ENCODE measurements at regions not wholly inside any gene's neighbourhood (a gene's known extent, or its start where the extent isn't known, plus 50 kb on each side); places are given as distances from the start of the nearest gene placed in this dataset.
"Not testable (repeated sequence)": the region's sequence is repeated elsewhere in the genome, so short reads cannot be mapped to it uniquely, and the experiment has no call there.

DNA sequence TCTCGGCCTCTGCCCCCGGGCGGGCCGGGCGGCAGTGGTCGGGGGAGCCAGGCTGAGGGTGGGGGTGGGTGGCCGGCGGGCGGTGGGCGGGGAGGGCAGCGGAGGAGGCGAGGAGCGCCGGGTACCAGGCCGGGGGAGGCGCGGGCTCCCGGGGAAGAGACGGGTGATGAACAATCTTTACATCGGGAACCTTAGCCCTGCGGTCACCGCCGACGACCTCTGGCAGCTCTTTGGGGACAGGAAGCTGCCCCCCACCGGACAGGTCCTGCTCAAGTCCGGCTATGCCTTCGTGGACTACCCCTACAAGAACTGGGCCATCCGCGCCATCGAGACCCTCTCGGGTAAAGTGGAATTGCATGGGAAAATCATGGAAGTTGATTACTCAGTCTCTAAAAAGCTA lies 112.5 kb downstream of the NBPF12 start:
- Mint-ChIP-seq H3K27ac (peak overlapping the region in 1 of 7 donors; percentile 62), H3K36me3 (peaks cover 0 to 7% of the 10 kb centered on the region in 2 donors), H3K27me3 (no peaks in the 10 kb centered on the region), H3K9me3 (peaks cover 0 to 2% (median 0%) of the 10 kb centered on the region in 8 donors), H3K4me1 (peaks cover 16 to 58% (median 27%) of the 10 kb centered on the region in 4 donors), H3K4me3 (no peak overlapping the region)
- no peak overlapping the region for H3K4me3 ChIP-seq (ENCODE audit: low read length in 2 of 2)
- H3K36me3 ChIP-seq (ENCODE audit: insufficient read depth, low read length), result no peaks in the 10 kb centered on the region
- no peak overlapping the region for H3K27ac ChIP-seq (ENCODE audit: low read depth, low read length)
- no peaks in the 10 kb centered on the region for H3K27me3 ChIP-seq (ENCODE audit: insufficient read depth, low read length)
- CTCF ChIA-PET (ENCODE audit: partially characterized antibody), result no interaction called here
- intact Hi-C loops (cut with micrococcal nuclease), result no loop called here
- no peaks in the 10 kb centered on the region for H3K9me3 ChIP-seq (ENCODE audit: control insufficient read depth in 1 of 2, low read length in 2 of 2)
- POLR2A ChIA-PET (ENCODE audit: partially characterized antibody), result interaction anchor here (1.0 kb wide), 1 partner anchor 34 kb away, joined by 4 read pairs; no protein-coding TSS in a partner anchor
- DNase-seq, result no peak
- peaks cover 29% of the 10 kb centered on the region for H3K4me1 ChIP-seq (ENCODE audit: insufficient read depth, low read length)

DNA sequence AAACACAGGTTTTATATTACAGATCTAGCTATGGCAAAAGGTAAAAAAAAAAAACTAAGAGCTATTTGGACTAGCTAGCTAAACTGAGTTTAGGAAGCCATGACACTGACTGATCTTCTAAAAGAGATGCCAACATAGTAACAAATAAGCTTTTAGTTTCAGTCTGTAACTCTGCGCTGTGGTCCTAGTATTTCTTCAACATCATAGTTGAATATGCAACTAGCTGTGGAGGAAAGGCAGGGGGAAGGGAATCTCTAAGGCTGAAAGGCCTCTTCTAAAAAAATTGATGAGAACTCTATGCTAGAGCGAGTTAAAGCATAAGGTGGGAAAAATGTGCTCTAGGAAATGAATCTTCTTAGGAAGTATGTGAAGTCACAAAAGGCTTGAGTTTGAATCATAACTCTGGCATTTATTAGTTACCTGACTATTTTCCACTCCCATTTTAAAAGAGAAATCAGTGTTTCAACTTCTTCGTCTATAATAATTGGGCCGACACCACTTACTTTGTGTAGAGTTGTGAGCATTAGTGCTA lies 108.8 kb downstream of the NBPF12 start:
- H3K9me3 ChIP-seq (ENCODE audit: control insufficient read depth in 1 of 2, low read length in 2 of 2); H3K9me3 Mint-ChIP-seq; H3K36me3 Mint-ChIP-seq; H3K27me3 Mint-ChIP-seq; intact Hi-C loops (cut with micrococcal nuclease); H3K36me3 ChIP-seq (ENCODE audit: insufficient read depth, low read length); H3K27ac ChIP-seq (ENCODE audit: low read depth, low read length); H3K4me3 ChIP-seq (ENCODE audit: low read length in 2 of 2); H3K27me3 ChIP-seq (ENCODE audit: insufficient read depth, low read length): not testable (repeated sequence)
- peaks cover 29% of the 10 kb centered on the region for H3K4me1 ChIP-seq (ENCODE audit: insufficient read depth, low read length)
- Mint-ChIP-seq H3K27ac (peak overlapping the region; percentile 67 to 95 (median 87)), H3K4me3 (peak overlapping the region; percentile 40 to 91 (median 76)), H3K4me1 (peaks cover 21 to 78% (median 45%) of the 10 kb centered on the region in 4 donors)
- peak in 1 of 5 donors; percentile 32 for DNase-seq
- CTCF ChIA-PET (ENCODE audit: partially characterized antibody), result interaction anchor here (1.4 kb wide), 1 partner anchor 52 kb away, joined by 3 read pairs; no protein-coding TSS in a partner anchor
- POLR2A ChIA-PET (ENCODE audit: partially characterized antibody), result interaction anchor here (1.5 to 6.8 kb wide), 4 partner anchors 10 to 38 kb away, joined by 4 to 61 read pairs (median 7); no protein-coding TSS in a partner anchor

DNA sequence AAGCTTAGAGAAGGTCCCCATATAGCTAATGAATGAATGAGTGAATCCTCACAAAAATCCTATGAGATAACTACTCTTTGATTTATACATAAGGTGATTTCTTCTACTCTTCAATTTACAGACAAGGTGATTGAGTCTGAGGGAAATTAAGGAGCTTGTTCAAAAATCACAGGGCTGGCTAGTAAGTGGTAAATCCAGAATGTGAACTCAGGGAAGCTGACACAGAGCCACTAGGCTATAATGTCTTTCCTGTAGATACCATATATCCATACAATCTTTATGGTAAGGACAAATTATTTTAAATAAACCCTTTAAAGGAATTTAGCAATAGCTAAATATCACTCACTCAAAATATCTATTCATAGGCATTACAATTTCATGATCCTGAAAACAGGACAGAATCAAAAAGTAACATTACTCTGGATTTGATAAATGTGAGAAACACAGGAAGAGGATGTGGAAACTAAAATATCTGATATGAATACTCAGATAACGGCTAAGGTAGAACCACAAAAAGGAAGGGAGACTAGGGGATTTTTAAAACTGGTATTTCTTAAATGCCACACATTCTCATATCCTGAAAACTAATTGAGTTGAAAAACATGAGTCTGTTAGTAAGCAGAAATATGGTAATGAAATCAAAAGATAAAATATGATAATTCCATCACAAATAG lies 108.2 kb downstream of the NBPF12 start:
- H3K27ac ChIP-seq (ENCODE audit: low read depth, low read length), result no peak overlapping the region
- Mint-ChIP-seq H3K27me3 (no peaks in the 10 kb centered on the region), H3K27ac (peak overlapping the region; percentile 67 to 95 (median 83)), H3K36me3 (no peaks in the 10 kb centered on the region), H3K4me1 (peaks cover 21 to 72% (median 45%) of the 10 kb centered on the region in 4 donors), H3K4me3 (peak overlapping the region; percentile 7 to 91 (median 76)), H3K9me3 (peaks cover 0 to 3% (median 0%) of the 10 kb centered on the region in 8 donors)
- POLR2A ChIA-PET (ENCODE audit: partially characterized antibody), result interaction anchor here (1.2 to 6.8 kb wide), 5 partner anchors 9 to 38 kb away, joined by 3 to 61 read pairs (median 6); no protein-coding TSS in a partner anchor
- H3K9me3 ChIP-seq (ENCODE audit: control insufficient read depth in 1 of 2, low read length in 2 of 2), result no peaks in the 10 kb centered on the region
- CTCF ChIA-PET (ENCODE audit: partially characterized antibody), result interaction anchor here (1.4 kb wide), 1 partner anchor 52 kb away, joined by 3 read pairs; no protein-coding TSS in a partner anchor
- no peak overlapping the region for H3K4me3 ChIP-seq (ENCODE audit: low read length in 2 of 2)
- DNase-seq, result peak in 3 of 5 donors; percentile 1 to 31 (median 6)
- peaks cover 29% of the 10 kb centered on the region for H3K4me1 ChIP-seq (ENCODE audit: insufficient read depth, low read length)
- no peaks in the 10 kb centered on the region for H3K27me3 ChIP-seq (ENCODE audit: insufficient read depth, low read length)
- H3K36me3 ChIP-seq (ENCODE audit: insufficient read depth, low read length), result no peaks in the 10 kb centered on the region
- intact Hi-C loops (cut with micrococcal nuclease), result no loop called here

All from CD4-positive, alpha-beta memory T cell (primary cell).